Body of pancreas (tissue), 4 donors: ENCODE measurements at regions not wholly inside any gene's neighbourhood (a gene's known extent, or its start where the extent isn't known, plus 50 kb on each side); places are given as distances from the start of the nearest gene placed in this dataset.

ENCODE experiments used
- ATAC-seq: fragments of 150-250 bp; one replicate; pipeline ENCODE4 v1.9.1; 2016
- DNase-seq, 4 donors: peaks; one replicate each; pipeline ENCODE4 v3.0.0-alpha.2; 2019
- H3K27ac ChIP-seq, 4 donors: fragments of 200-600 bp; sonication (generic); 1 replicate in 3 of 4; 2 replicates in 1 of 4; pipeline versions ENCODE4 v1.5.1 to v1.6.1; 2016 to 2019; ENCODE audit warnings: mild to moderate bottlenecking in 1 of 4, mixed read lengths in 1 of 4, moderate library complexity in 1 of 4
- H3K27me3 ChIP-seq, 2 donors: fragments of 200-600 bp; sonication (generic); one replicate each; pipeline ENCODE4 v1.6.0; 2016; ENCODE audit warnings: mild to moderate bottlenecking in 1 of 2
- H3K36me3 ChIP-seq, 2 donors: fragments of 200-600 bp; sonication (generic); replicated peaks in 1 of 2; 2 replicates each; pipeline ENCODE4 v1.5.1; 2016; ENCODE audit warnings: low read depth in 2 of 2; ENCODE audit not compliant: insufficient read depth in 1 of 2
- H3K4me1 ChIP-seq: fragments of 200-600 bp; sonication (generic); one replicate; pipeline ENCODE4 v1.6.0; 2016
- H3K4me3 ChIP-seq, 2 donors: fragments of 200-600 bp; sonication (generic); 1 replicate in 1 of 2; 2 replicates in 1 of 2; pipeline ENCODE4 v1.5.1; 2016 to 2019
- H3K9me3 ChIP-seq, 3 donors: fragments of 200-600 bp; sonication (generic); 1 replicate in 2 of 3; 2 replicates in 1 of 3; pipeline ENCODE4 v1.5.1; 2016
- POLR2A ChIP-seq, 3 donors: fragments of 450-650 bp; IDR thresholded peaks; one replicate each; pipeline ENCODE4 v1.6.1; 2016; ENCODE audit warnings: antibody characterized with exemption in 3 of 3, mild to moderate bottlenecking in 2 of 3
- WGBS, 2 donors: methylation state at CpG; one replicate each; pipeline ENCODE4 v1.1.5; 2017; 5-methylcytosine and 5-hydroxymethylcytosine counted together
- intact Hi-C: fragments of 100-400 bp; cut with DNase I; formaldehyde crosslinking; loops from one replicate; pipeline ENCODE4 v1.15.1; 2023
- TF ChIP-seq, protein P1 (sequence below), 7 experiments: fragments of 450-650 bp in 4 of 7; fragments of 200-600 bp in 3 of 7; sonication (generic) in 3 of 7; IDR thresholded peaks; one replicate each; pipeline ENCODE4 v1.5.1; 2016 to 2019; ENCODE audit warnings: antibody characterized with exemption in 7 of 7

DNA sequence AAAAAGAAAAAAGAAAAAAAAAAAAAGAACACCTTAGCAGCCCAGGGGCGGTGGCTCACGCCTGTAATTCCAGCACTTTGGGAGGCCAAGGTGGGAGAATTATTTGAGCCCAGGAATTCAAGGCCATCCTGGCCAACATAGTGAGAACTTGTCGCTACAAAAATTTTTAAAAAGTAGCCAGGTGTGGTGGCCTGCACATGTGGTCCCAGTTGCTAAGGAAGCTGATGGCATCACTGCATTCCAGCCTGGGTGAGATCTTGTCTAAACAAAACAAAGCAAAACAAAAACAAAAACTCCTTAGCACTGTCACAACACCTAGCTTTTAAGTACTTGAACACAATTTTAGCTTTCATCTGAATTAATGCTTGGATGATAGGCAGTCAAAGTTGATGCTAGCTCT lies 86.3 kb upstream of the MKLN1 start:
- no peaks in the 10 kb centered on the region for H3K9me3 ChIP-seq
- WGBS, 2 donors = 95 to 98% methylated on average over 3 of the region's 3 CpGs
- ATAC-seq (no peak), DNase-seq (no peak)
- intact Hi-C loops = no loop called here
- no peaks in the 10 kb centered on the region for H3K4me1 ChIP-seq
- H3K27me3 ChIP-seq = no peaks in the 10 kb centered on the region
- no peak overlapping the region for H3K4me3 ChIP-seq
- H3K27ac ChIP-seq = no peak overlapping the region
- H3K36me3 ChIP-seq = no peaks in the 10 kb centered on the region
- no peak for TF ChIP-seq POLR2A (IDR thresholded peaks at IDR 0.05)
- TF ChIP-seq, protein P1, sequence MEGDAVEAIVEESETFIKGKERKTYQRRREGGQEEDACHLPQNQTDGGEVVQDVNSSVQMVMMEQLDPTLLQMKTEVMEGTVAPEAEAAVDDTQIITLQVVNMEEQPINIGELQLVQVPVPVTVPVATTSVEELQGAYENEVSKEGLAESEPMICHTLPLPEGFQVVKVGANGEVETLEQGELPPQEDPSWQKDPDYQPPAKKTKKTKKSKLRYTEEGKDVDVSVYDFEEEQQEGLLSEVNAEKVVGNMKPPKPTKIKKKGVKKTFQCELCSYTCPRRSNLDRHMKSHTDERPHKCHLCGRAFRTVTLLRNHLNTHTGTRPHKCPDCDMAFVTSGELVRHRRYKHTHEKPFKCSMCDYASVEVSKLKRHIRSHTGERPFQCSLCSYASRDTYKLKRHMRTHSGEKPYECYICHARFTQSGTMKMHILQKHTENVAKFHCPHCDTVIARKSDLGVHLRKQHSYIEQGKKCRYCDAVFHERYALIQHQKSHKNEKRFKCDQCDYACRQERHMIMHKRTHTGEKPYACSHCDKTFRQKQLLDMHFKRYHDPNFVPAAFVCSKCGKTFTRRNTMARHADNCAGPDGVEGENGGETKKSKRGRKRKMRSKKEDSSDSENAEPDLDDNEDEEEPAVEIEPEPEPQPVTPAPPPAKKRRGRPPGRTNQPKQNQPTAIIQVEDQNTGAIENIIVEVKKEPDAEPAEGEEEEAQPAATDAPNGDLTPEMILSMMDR (IDR thresholded peaks at IDR 0.05) = no peak

DNA sequence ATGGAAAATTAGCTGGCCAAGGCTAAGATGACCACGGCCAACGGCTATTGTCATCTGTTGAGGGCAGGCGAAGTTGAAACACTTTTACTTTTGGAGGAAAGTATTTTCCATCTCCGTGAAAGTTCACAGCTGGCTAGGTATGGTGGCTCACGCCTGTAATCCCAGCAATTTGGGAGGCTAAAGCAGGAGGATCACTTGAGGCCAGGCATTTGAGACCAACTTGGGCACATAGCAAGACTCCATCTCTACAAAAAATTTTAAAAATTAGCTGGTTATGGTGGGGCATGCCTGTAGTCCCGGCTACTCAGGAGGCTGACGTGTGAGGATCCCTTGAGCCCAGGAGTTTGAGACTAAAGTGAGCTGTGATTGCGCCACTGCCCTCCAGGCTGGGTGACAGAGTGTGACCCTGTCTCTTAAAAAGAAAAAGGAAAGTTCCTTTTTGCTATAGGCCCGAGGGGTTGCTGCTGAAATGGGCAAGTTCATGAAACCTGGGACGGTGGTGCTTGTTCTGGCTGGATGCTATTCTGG lies 85.5 kb upstream of the MKLN1 start:
- Histone ChIP-seq H3K9me3 (no peaks in the 10 kb centered on the region), H3K27me3 (no peaks in the 10 kb centered on the region), H3K4me3 (no peak overlapping the region), H3K36me3 (no peaks in the 10 kb centered on the region), H3K4me1 (no peaks in the 10 kb centered on the region), H3K27ac (no peak overlapping the region)
- TF ChIP-seq, protein P1 (IDR thresholded peaks at IDR 0.05) = no peak
- TF ChIP-seq POLR2A (IDR thresholded peaks at IDR 0.05) = no peak
- intact Hi-C loops = no loop called here
- ATAC-seq = no peak
- 89 to 93% methylated on average over 10 of the region's 10 CpGs for WGBS, 2 donors
- no peak for DNase-seq

DNA sequence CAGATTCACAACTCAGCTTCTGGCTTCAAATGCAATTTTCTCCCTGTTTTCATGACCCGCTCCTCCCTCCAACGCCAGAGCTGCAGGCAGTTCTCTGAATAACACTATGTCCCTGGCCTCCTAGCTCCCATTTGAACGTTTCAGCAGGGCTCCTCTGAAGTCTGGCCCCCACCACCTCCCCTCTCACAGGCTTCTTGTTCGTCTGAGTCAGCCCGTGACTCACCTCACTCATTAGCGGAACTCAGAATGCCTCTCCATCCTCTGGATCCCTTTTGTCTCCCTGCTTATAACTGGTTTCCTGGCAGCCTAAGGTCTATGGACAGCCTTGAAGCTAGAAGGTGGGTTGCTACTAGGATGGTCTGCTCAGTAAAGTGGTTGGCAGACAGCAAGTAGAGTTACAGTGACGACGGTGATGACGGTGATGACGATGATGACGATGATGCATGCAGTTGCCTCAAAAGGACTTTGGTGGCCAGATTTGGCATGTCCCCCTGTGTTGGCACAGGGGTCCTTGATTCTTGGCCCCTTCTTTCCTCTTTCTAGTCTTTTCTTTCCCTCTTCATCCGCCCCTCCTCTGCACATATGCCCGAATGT lies 83.3 kb upstream of the MKLN1 start:
- WGBS, 2 donors = 72 to 73% methylated on average over 13 of the region's 13 CpGs
- no peaks in the 10 kb centered on the region for H3K27me3 ChIP-seq
- TF ChIP-seq, protein P1 (IDR thresholded peaks at IDR 0.05) = no peak
- no peak for TF ChIP-seq POLR2A (IDR thresholded peaks at IDR 0.05)
- DNase-seq (peak in 1 of 4 donors; percentile 13), ATAC-seq (no peak)
- no peak overlapping the region for H3K27ac ChIP-seq
- H3K9me3 ChIP-seq = no peaks in the 10 kb centered on the region
- intact Hi-C loops = no loop called here
- no peaks in the 10 kb centered on the region for H3K4me1 ChIP-seq
- H3K36me3 ChIP-seq = no peaks in the 10 kb centered on the region
- no peak overlapping the region for H3K4me3 ChIP-seq

DNA sequence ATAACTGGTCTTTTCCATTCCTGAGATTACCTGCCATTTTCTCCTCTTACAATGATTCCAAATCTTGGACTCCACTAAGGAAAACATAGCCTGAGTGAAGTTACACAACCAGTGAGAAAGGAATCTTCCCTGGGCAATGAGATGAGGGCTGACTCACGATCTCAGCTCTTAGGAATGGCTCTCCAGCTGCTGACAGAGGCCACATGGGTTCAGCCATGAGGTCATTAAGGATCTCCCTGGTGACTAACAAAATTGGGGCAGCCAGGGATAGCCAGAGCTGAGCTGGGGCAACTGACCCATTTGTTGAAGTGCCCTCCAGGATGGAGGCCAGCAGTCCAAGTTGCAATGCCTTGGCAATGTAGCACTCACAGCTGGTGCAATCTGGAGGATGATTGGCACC lies 78.7 kb upstream of the MKLN1 start:
- Histone ChIP-seq H3K4me1 (no peaks in the 10 kb centered on the region), H3K27me3 (no peaks in the 10 kb centered on the region), H3K9me3 (no peaks in the 10 kb centered on the region), H3K27ac (no peak overlapping the region), H3K36me3 (no peaks in the 10 kb centered on the region), H3K4me3 (no peak overlapping the region)
- intact Hi-C loops = no loop called here
- DNase-seq = peak; percentile 15 to 49 (median 22)
- 60 to 67% methylated on average over 1 of the region's 1 CpG for WGBS, 2 donors
- TF ChIP-seq, protein P1 (IDR thresholded peaks at IDR 0.05) = no peak
- TF ChIP-seq POLR2A (IDR thresholded peaks at IDR 0.05) = no peak
- peak; percentile 59 for ATAC-seq

DNA sequence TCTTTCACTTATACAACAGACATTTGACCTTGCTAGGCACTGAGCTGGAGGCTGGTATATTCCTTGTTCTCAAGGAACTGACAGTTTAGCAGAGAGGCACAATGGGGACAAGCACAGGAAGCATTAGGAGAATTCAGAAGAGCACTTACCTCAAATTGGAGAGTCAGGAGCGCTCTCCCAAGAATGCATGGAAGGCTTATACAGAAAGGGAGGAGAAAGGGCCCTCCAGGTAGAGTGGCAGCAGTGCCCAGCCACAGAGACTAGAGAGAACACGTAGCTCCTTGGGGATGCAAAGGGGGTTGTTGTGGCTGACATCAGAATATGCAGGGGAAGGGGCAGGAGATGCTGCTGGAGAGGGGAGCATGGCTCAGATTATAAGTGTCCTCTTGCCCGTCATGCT lies 78.2 kb upstream of the MKLN1 start:
- H3K4me3 ChIP-seq = no peak overlapping the region
- H3K27me3 ChIP-seq = no peaks in the 10 kb centered on the region
- ATAC-seq (no peak), DNase-seq (no peak)
- WGBS, 2 donors = 73 to 83% methylated on average over 3 of the region's 3 CpGs
- no peaks in the 10 kb centered on the region for H3K4me1 ChIP-seq
- TF ChIP-seq, protein P1 (IDR thresholded peaks at IDR 0.05) = no peak
- TF ChIP-seq POLR2A (IDR thresholded peaks at IDR 0.05) = no peak
- H3K27ac ChIP-seq = no peak overlapping the region
- H3K9me3 ChIP-seq = no peaks in the 10 kb centered on the region
- intact Hi-C loops = no loop called here
- no peaks in the 10 kb centered on the region for H3K36me3 ChIP-seq
